B cell (primary cell): ENCODE measurements at regions not wholly inside any gene's neighbourhood (a gene's known extent, or its start where the extent isn't known, plus 50 kb on each side); places are given as distances from the start of the nearest gene placed in this dataset.

Experiments
- CTCF ChIP-seq: fragments of 200-600 bp; IDR thresholded peaks from one replicate; pipeline ENCODE4 v1.8.0; 2022; ENCODE audit warnings: antibody characterized with exemption, mild to moderate bottlenecking
- EZH2 ChIP-seq: IDR thresholded peaks from 2 replicates; pipeline ENCODE4 v1.6.1; 2012; ENCODE audit warnings: borderline replicate concordance, low read depth, mild to moderate bottlenecking, moderate library complexity, low read length; ENCODE audit not compliant: insufficient read depth, poor library complexity, severe bottlenecking

- no peak for TF ChIP-seq CTCF
- TF ChIP-seq EZH2: no peak
Observed at GRCh38 chr15:70501121-70501727, 262.1 kb downstream of the UACA start.
